Osteoblast (primary cell): ENCODE measurements at regions not wholly inside any gene's neighbourhood (a gene's known extent, or its start where the extent isn't known, plus 50 kb on each side); places are given as distances from the start of the nearest gene placed in this dataset.

ENCODE experiments used
- DNase-seq: peaks from one replicate; pipeline ENCODE4 v3.0.0; 2011; ENCODE audit warnings: low spot score, mixed read lengths; ENCODE audit not compliant: insufficient read length; ENCODE audit errors: missing footprints
- H2AFZ ChIP-seq: 2 replicates; pipeline ENCODE4 v1.6.0; 2011; ENCODE audit warnings: mild to moderate bottlenecking, low read length
- H3K27ac ChIP-seq: 2 replicates; pipeline ENCODE4 v1.5.1; 2011; ENCODE audit warnings: mild to moderate bottlenecking, low read depth, low read length, moderate library complexity
- H3K27me3 ChIP-seq: 2 replicates; pipeline ENCODE4 v1.6.0; 2012; ENCODE audit warnings: mild to moderate bottlenecking, control low read depth, inconsistent platforms, low read length, moderate library complexity; ENCODE audit not compliant: insufficient read depth
- H3K36me3 ChIP-seq: 2 replicates; pipeline ENCODE4 v1.5.1; 2011; ENCODE audit warnings: mild to moderate bottlenecking, low read length, control low read depth, moderate library complexity; ENCODE audit not compliant: insufficient read depth
- H3K4me1 ChIP-seq: 2 replicates; pipeline ENCODE4 v1.5.1; 2011; ENCODE audit warnings: mild to moderate bottlenecking, low read length, control low read depth, moderate library complexity; ENCODE audit not compliant: insufficient read depth
- H3K4me2 ChIP-seq: 2 replicates; pipeline ENCODE4 v1.6.0; 2011; ENCODE audit warnings: mild to moderate bottlenecking, low read length; ENCODE audit not compliant: insufficient read depth
- H3K4me3 ChIP-seq: fragments of 200-600 bp; sonication (generic); 3 replicates; pipeline ENCODE4 v1.5.1; 2012; ENCODE audit warnings: mild to moderate bottlenecking, low read length, inconsistent platforms; ENCODE audit not compliant: insufficient read depth
- H3K79me2 ChIP-seq: 2 replicates; pipeline ENCODE4 v1.6.0; 2012; ENCODE audit warnings: mild to moderate bottlenecking, low read length, control low read depth, inconsistent platforms; ENCODE audit not compliant: insufficient read depth
- H3K9me3 ChIP-seq: 2 replicates; pipeline ENCODE4 v1.5.1; 2011; ENCODE audit warnings: low read depth, low read length, control low read depth
- H4K20me1 ChIP-seq: 2 replicates; pipeline ENCODE4 v1.6.0; 2012; ENCODE audit warnings: mild to moderate bottlenecking, low read length, control low read depth; ENCODE audit not compliant: insufficient read depth
- CTCF ChIP-seq: IDR thresholded peaks from 2 replicates; pipeline ENCODE4 v1.5.1; 2011; ENCODE audit warnings: mild to moderate bottlenecking, low read depth, low read length, moderate library complexity; ENCODE audit errors: extremely low read depth

DNA sequence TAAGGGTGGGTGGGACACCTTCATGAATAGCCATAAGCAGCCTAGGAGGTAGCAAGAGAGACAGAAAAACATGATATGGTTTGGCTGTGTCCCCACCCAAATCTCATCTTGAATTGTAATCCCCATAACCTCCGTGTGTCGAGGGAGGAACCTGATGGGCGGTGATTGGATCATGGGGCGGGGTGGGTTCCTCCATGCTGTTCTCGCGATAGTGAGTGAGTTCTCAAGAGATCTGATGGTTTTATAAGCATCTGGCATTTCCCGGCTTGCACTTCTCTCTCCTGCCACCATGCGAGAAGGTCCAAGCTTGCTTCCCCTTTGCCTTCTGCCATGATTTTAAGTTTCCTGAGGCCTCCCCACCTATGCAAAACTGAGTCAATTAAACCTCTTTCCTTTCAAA, 259.1 kb upstream of the ERCC4 start:
- H3K4me2 ChIP-seq = no peak overlapping the region
- no peaks in the 10 kb centered on the region for H4K20me1 ChIP-seq
- H3K27me3 ChIP-seq = no peaks in the 10 kb centered on the region
- TF ChIP-seq CTCF = no peak
- no peak overlapping the region for H2AFZ ChIP-seq
- H3K79me2 ChIP-seq = no peaks in the 10 kb centered on the region
- H3K36me3 ChIP-seq = no peaks in the 10 kb centered on the region
- no peak overlapping the region for H3K27ac ChIP-seq
- no peak overlapping the region for H3K4me3 ChIP-seq
- no peak for DNase-seq
- H3K4me1 ChIP-seq = no peaks in the 10 kb centered on the region
- H3K9me3 ChIP-seq = no peaks in the 10 kb centered on the region

DNA sequence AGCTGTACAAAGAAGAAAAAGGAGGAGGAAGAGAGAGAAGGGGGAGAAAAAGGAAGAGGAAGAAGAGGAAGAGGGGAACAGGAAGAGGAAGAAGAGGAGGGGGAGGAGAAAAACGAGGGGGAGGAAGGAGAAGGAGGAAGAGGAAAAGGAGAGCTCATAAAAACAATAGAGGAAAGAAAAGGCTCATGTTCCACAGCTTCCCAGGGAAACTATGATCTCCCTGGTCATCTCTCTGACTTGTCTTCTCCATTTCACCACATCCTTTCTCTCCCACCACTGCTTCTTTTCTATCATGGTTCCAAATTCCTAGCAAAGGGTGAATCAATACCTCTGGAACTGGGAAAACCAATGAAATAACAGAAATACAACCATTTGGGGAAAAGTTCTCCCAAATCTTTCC, 254.1 kb upstream of the ERCC4 start:
- H2AFZ ChIP-seq = no peak overlapping the region
- no peak for TF ChIP-seq CTCF
- H3K4me1 ChIP-seq = no peaks in the 10 kb centered on the region
- no peak overlapping the region for H3K4me3 ChIP-seq
- H3K9me3 ChIP-seq = peaks cover 3% of the 10 kb centered on the region
- DNase-seq = no peak
- no peaks in the 10 kb centered on the region for H3K36me3 ChIP-seq
- H3K4me2 ChIP-seq = no peak overlapping the region
- no peaks in the 10 kb centered on the region for H4K20me1 ChIP-seq
- H3K27ac ChIP-seq = no peak overlapping the region
- no peaks in the 10 kb centered on the region for H3K79me2 ChIP-seq
- H3K27me3 ChIP-seq = no peaks in the 10 kb centered on the region

GRCh38 chr16:13672196-13672595, 247.8 kb upstream of the ERCC4 start:
- Histone ChIP-seq H2AFZ (no peak overlapping the region), H3K27me3 (no peaks in the 10 kb centered on the region), H3K4me1 (no peaks in the 10 kb centered on the region), H3K4me2 (no peak overlapping the region), H3K79me2 (no peaks in the 10 kb centered on the region), H3K27ac (no peak overlapping the region), H3K9me3 (peaks cover 5% of the 10 kb centered on the region), H3K4me3 (no peak overlapping the region), H3K36me3 (no peaks in the 10 kb centered on the region), H4K20me1 (no peaks in the 10 kb centered on the region)
- no peak for DNase-seq
- no peak for TF ChIP-seq CTCF

DNA sequence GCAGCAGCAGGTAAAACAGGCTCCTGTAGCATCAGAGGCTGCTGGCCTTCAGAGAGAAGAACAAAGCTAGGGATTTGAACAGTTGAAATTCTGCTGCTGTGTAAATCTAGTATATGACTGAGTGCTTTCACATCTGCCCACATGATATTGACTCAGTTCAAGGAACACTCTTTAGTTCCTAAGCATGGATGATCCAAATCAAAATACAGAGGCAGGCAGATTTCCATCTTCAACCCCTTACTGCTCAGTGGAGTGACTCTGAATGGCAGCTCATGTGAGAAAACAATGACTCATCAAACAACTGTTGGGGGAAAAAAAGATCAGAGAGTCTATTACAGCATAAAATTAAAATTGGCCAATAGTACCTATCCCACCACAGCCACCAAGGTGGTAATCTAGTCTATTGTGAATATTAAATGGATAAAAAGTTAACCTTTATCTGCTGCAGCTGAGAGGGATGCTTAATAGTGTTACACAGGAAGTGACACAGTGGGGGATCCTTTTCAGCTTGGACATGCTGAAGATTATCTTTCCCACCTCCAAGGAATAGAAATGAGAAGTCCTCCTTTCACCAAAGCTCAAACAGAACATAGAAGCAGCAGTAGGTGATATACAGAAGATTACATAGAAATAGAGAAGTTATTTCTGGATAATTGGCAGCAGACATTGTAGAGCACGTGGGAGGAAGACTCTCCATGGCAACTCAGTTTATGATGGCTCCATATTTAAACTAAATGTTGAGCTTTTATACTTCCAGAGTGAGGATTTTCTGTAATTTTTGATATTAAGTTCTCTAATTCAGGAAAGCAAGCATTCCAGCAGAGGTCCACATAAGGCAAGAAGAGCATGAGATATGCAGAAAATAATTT, 239.7 kb upstream of the ERCC4 start:
- H4K20me1 ChIP-seq = no peaks in the 10 kb centered on the region
- no peaks in the 10 kb centered on the region for H3K9me3 ChIP-seq
- H3K27me3 ChIP-seq = no peaks in the 10 kb centered on the region
- no peaks in the 10 kb centered on the region for H3K36me3 ChIP-seq
- H3K4me3 ChIP-seq = no peak overlapping the region
- H3K79me2 ChIP-seq = no peaks in the 10 kb centered on the region
- H3K27ac ChIP-seq = no peak overlapping the region
- no peak overlapping the region for H3K4me2 ChIP-seq
- no peak for TF ChIP-seq CTCF
- DNase-seq = no peak
- no peak overlapping the region for H2AFZ ChIP-seq
- H3K4me1 ChIP-seq = no peaks in the 10 kb centered on the region
